ENCODE measurements at regions not wholly inside any gene's neighbourhood (a gene's known extent, or its start where the extent isn't known, plus 50 kb on each side); places are given as distances from the start of the nearest gene placed in this dataset.

GRCh38 chr12:111222027-111222414, 146.9 kb downstream of the PHETA1 start:
- H2AFZ ChIP-seq, result no peak overlapping the region
- no peak overlapping the region for H3K4me2 ChIP-seq
- H3K79me2 ChIP-seq, result no peaks in the 10 kb centered on the region
- no peaks in the 10 kb centered on the region for H3K36me3 ChIP-seq (replicated peaks; ENCODE audit: insufficient read depth, low read depth)
- DNase-seq (ENCODE audit: low spot score), result no peak
- peaks cover 3% of the 10 kb centered on the region for H3K27me3 ChIP-seq
- H3K27ac ChIP-seq, result no peak overlapping the region
- H4K20me1 ChIP-seq (ENCODE audit: insufficient read depth, poor library complexity, severe bottlenecking), result no peaks in the 10 kb centered on the region
- H3K9me2 ChIP-seq (replicated peaks; ENCODE audit: insufficient read depth), result no peaks in the 10 kb centered on the region
- H3K9me3 ChIP-seq (ENCODE audit: low read depth), result no peaks in the 10 kb centered on the region
- TF ChIP-seq EZH2 (IDR thresholded peaks at IDR 0.05; ENCODE audit: borderline replicate concordance) (no peak), EZH2phosphoT487 (IDR thresholded peaks at IDR 0.05; ENCODE audit: low read depth, severe bottlenecking, unreplicated experiment) (no peak), CTCF (IDR thresholded peaks at IDR 0.05; ENCODE audit: poor library complexity) (no peak)
- H3K4me3 ChIP-seq, result no peak overlapping the region
- 93% methylated on average over 6 of the region's 6 CpGs for WGBS (ENCODE audit: low lambda C conversion rate, missing lambda C conversion rate)
- no peaks in the 10 kb centered on the region for H3K4me1 ChIP-seq (ENCODE audit: insufficient read depth)

- no peaks in the 10 kb centered on the region for H3K9me3 ChIP-seq (ENCODE audit: low read depth)
- H3K79me2 ChIP-seq, result no peaks in the 10 kb centered on the region
- H3K27me3 ChIP-seq, result peaks cover 3% of the 10 kb centered on the region
- H3K4me1 ChIP-seq (ENCODE audit: insufficient read depth), result no peaks in the 10 kb centered on the region
- H3K27ac ChIP-seq, result no peak overlapping the region
- H2AFZ ChIP-seq, result no peak overlapping the region
- DNase-seq (ENCODE audit: low spot score), result no peak
- H3K9me2 ChIP-seq (replicated peaks; ENCODE audit: insufficient read depth), result no peaks in the 10 kb centered on the region
- H3K4me3 ChIP-seq, result no peak overlapping the region
- H4K20me1 ChIP-seq (ENCODE audit: insufficient read depth, poor library complexity, severe bottlenecking), result no peaks in the 10 kb centered on the region
- WGBS (ENCODE audit: low lambda C conversion rate, missing lambda C conversion rate), result 81% methylated on average over 14 of the region's 14 CpGs
- H3K4me2 ChIP-seq, result no peak overlapping the region
- TF ChIP-seq CTCF (IDR thresholded peaks at IDR 0.05; ENCODE audit: poor library complexity) (no peak), EZH2 (IDR thresholded peaks at IDR 0.05; ENCODE audit: borderline replicate concordance) (no peak), EZH2phosphoT487 (IDR thresholded peaks at IDR 0.05; ENCODE audit: low read depth, severe bottlenecking, unreplicated experiment) (no peak)
- no peaks in the 10 kb centered on the region for H3K36me3 ChIP-seq (replicated peaks; ENCODE audit: insufficient read depth, low read depth)
Measured at GRCh38 chr12:111221062-111222026, 147.6 kb downstream of the PHETA1 start.

- no peak for DNase-seq (ENCODE audit: low spot score)
- Histone ChIP-seq H3K9me3 (ENCODE audit: low read depth) (no peaks in the 10 kb centered on the region), H3K4me1 (ENCODE audit: insufficient read depth) (no peaks in the 10 kb centered on the region), H3K27me3 (peaks cover 3% of the 10 kb centered on the region), H3K4me2 (no peak overlapping the region), H3K36me3 (replicated peaks; ENCODE audit: insufficient read depth, low read depth) (no peaks in the 10 kb centered on the region), H3K4me3 (no peak overlapping the region), H2AFZ (no peak overlapping the region), H3K9me2 (replicated peaks; ENCODE audit: insufficient read depth) (no peaks in the 10 kb centered on the region), H3K79me2 (no peaks in the 10 kb centered on the region), H3K27ac (no peak overlapping the region), H4K20me1 (ENCODE audit: insufficient read depth, poor library complexity, severe bottlenecking) (no peaks in the 10 kb centered on the region)
- TF ChIP-seq EZH2phosphoT487 (IDR thresholded peaks at IDR 0.05; ENCODE audit: low read depth, severe bottlenecking, unreplicated experiment) (no peak), CTCF (IDR thresholded peaks at IDR 0.05; ENCODE audit: poor library complexity) (no peak), EZH2 (IDR thresholded peaks at IDR 0.05; ENCODE audit: borderline replicate concordance) (no peak)
- WGBS (ENCODE audit: low lambda C conversion rate, missing lambda C conversion rate), result 85% methylated on average over 1 of the region's 1 CpG
Measured at GRCh38 chr12:111220363-111220762, 148.5 kb downstream of the PHETA1 start.

All from hepatocyte (in vitro differentiated cells).